AG10803 (cell line): ENCODE measurements at regions not wholly inside any gene's neighbourhood (a gene's known extent, or its start where the extent isn't known, plus 50 kb on each side); places are given as distances from the start of the nearest gene placed in this dataset.

Experiments used
- DNase-seq: peaks from one replicate; pipeline ENCODE4 v3.0.0; 2010; ENCODE audit warnings: low read depth
- H3K4me3 ChIP-seq: 2 replicates; pipeline ENCODE4 v1.5.1; 2011; ENCODE audit warnings: mild to moderate bottlenecking, low read length, control low read depth
- TF ChIP-seq, protein P1 (sequence below): conservative IDR thresholded peaks from 2 replicates; pipeline ENCODE4 v1.5.1; 2011; ENCODE audit warnings: mild to moderate bottlenecking, low read length, control low read depth, inconsistent platforms

- TF ChIP-seq, protein P1, sequence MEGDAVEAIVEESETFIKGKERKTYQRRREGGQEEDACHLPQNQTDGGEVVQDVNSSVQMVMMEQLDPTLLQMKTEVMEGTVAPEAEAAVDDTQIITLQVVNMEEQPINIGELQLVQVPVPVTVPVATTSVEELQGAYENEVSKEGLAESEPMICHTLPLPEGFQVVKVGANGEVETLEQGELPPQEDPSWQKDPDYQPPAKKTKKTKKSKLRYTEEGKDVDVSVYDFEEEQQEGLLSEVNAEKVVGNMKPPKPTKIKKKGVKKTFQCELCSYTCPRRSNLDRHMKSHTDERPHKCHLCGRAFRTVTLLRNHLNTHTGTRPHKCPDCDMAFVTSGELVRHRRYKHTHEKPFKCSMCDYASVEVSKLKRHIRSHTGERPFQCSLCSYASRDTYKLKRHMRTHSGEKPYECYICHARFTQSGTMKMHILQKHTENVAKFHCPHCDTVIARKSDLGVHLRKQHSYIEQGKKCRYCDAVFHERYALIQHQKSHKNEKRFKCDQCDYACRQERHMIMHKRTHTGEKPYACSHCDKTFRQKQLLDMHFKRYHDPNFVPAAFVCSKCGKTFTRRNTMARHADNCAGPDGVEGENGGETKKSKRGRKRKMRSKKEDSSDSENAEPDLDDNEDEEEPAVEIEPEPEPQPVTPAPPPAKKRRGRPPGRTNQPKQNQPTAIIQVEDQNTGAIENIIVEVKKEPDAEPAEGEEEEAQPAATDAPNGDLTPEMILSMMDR, result no peak
- H3K4me3 ChIP-seq, result no peak overlapping the region
- DNase-seq, result peak; percentile 41
These were observed 583.6 kb downstream of the TMEM38B start for GRCh38 chr9:106277966-106278365.

DNA sequence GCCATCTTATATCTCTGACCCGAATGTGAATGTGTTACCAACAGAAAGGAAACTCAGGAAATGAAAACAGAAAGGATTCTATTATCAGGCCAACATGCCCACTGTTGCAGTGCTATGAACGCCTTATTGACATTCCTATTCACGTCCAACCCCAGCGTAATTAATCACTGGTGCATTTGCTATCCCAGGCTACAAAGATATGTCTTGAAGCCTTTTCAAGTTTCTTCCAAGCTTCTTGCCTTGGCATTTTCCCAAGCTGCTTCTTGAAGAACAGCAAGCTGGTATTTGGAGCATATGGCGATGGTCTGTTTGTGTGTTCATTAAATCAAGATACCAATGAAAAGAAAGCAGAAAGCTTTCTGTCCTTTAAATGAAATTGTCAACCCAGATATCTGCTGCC, 579.2 kb upstream of the ZNF462 start:
- peak; percentile 22 for DNase-seq
- TF ChIP-seq, protein P1, result no peak
- H3K4me3 ChIP-seq, result no peak overlapping the region

GRCh38 chr9:106284296-106284695, 578.7 kb upstream of the ZNF462 start:
- no peak for DNase-seq
- no peak overlapping the region for H3K4me3 ChIP-seq

DNA sequence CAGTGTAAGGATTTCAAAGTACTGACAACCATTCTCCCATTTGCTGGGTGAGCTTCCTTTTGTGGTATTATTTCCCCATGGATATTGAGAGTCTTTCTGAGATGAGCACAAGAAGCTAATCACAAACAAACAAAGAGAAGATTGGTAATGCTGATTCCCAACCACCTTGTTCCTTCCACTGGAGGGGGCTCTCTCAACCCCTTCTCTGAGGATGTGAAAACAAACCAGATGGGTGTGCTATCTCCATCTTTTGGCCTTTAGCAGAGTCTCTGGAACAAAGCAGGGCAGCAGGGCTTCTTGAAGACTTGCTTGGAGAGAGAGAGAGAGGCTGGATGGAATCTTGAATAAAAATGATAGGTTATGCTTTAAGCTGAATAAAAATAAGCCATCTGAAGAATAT, 576.7 kb upstream of the ZNF462 start:
- DNase-seq, result peak; percentile 25
- TF ChIP-seq, protein P1, result peak; percentile 44
- H3K4me3 ChIP-seq, result no peak overlapping the region

More at GRCh38 chr9:106284296-106284695, 578.7 kb upstream of the ZNF462 start:
- TF ChIP-seq, protein P1, result peak; percentile 28

- peak; percentile 8 for DNase-seq
- peak overlapping the region; percentile 21; the same call in 1 of the 2 replicates for H3K4me3 ChIP-seq
- TF ChIP-seq, protein P1, result no peak
These were observed 575.8 kb upstream of the ZNF462 start for GRCh38 chr9:106287091-106287631.

- TF ChIP-seq, protein P1, result no peak
- no peak overlapping the region for H3K4me3 ChIP-seq
- no peak for DNase-seq
These were observed 575.2 kb upstream of the ZNF462 start for GRCh38 chr9:106287731-106288130.

DNA sequence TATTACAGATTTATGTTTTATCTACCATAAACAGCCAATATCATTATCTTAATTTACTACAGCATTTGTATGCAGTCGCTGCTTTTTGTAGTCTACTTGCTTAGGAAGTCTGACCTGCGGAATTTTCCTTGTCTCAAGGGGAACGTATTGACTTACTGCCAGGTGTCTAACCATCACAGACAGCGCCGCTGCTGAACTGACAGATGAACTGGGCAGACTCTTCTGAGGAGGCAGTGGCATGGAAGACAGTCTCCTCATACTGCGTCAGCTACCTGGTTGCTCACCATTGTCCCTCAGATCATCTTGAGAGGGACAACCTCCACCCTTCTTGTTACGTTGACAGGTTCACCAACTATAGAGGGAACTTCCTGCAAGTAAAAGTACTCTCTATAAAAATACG, 574.3 kb upstream of the ZNF462 start:
- no peak for DNase-seq
- TF ChIP-seq, protein P1, result no peak
- H3K4me3 ChIP-seq, result no peak overlapping the region
